Liver (tissue), 8 donors: ENCODE measurements at regions not wholly inside any gene's neighbourhood (a gene's known extent, or its start where the extent isn't known, plus 50 kb on each side); places are given as distances from the start of the nearest gene placed in this dataset.

Experiments used
- DNase-seq: peaks from one replicate; pipeline ENCODE4 v3.0.0-alpha.2; 2017; ENCODE audit warnings: low spot score
- H3K27ac ChIP-seq, 2 donors: one replicate each; pipeline ENCODE4 v1.7.0; 2013; ENCODE audit warnings: inconsistent platforms in 2 of 2, low read length in 2 of 2, control low read depth in 1 of 2, low read depth in 1 of 2, mild to moderate bottlenecking in 1 of 2
- H3K27me3 ChIP-seq, 4 donors: one replicate each; pipeline versions ENCODE4 v1.6.1 to v1.7.0; 2013; ENCODE audit warnings: low read length in 3 of 4, inconsistent platforms in 1 of 4, mild to moderate bottlenecking in 1 of 4, moderate library complexity in 1 of 4; ENCODE audit not compliant: control insufficient read depth in 4 of 4, insufficient read depth in 4 of 4
- H3K36me3 ChIP-seq, 4 donors: one replicate each; pipeline versions ENCODE4 v1.6.1 to v1.7.0; 2013; ENCODE audit warnings: low read length in 3 of 4, mild to moderate bottlenecking in 3 of 4, low read depth in 1 of 4, moderate library complexity in 1 of 4; ENCODE audit not compliant: control insufficient read depth in 4 of 4, insufficient read depth in 3 of 4
- H3K4me1 ChIP-seq, 4 donors: one replicate each; pipeline versions ENCODE4 v1.6.1 to v1.7.0; 2013; ENCODE audit warnings: low read length in 3 of 4, mild to moderate bottlenecking in 3 of 4, moderate library complexity in 1 of 4; ENCODE audit not compliant: control insufficient read depth in 4 of 4, insufficient read depth in 4 of 4
- H3K4me3 ChIP-seq, 3 donors: one replicate each; pipeline versions ENCODE4 v1.6.1 to v1.7.0; 2013; ENCODE audit warnings: low read length in 3 of 3, control low read depth in 1 of 3, low read depth in 1 of 3, mild to moderate bottlenecking in 1 of 3
- H3K9ac ChIP-seq, 2 donors: one replicate each; pipeline ENCODE4 v1.7.0; 2013; ENCODE audit warnings: low read length in 2 of 2, mild to moderate bottlenecking in 2 of 2, moderate library complexity in 2 of 2, control low read depth in 1 of 2, low read depth in 1 of 2
- H3K9me3 ChIP-seq, 4 donors: one replicate each; pipeline versions ENCODE4 v1.6.1 to v1.7.0; 2013; ENCODE audit warnings: low read length in 3 of 4; ENCODE audit not compliant: control insufficient read depth in 4 of 4
- ATF3 ChIP-seq: IDR thresholded peaks from 2 replicates; pipeline ENCODE4 v1.6.1; 2016; ENCODE audit warnings: antibody characterized with exemption
- EGR1 ChIP-seq, 2 donors: IDR thresholded peaks; 2 replicates each; pipeline ENCODE4 v1.6.1; 2016 to 2018; ENCODE audit warnings: antibody characterized with exemption in 2 of 2, low read depth in 2 of 2
- GABPA ChIP-seq, 2 donors: IDR thresholded peaks in 1 of 2; conservative IDR thresholded peaks in 1 of 2; 2 replicates each; pipeline ENCODE4 v1.6.1; 2016; ENCODE audit warnings: antibody characterized with exemption in 2 of 2, mild to moderate bottlenecking in 1 of 2, moderate library complexity in 1 of 2
- HNF4A ChIP-seq, 2 donors: conservative IDR thresholded peaks; 2 replicates each; pipeline ENCODE4 v1.6.1; 2016; ENCODE audit warnings: antibody characterized with exemption in 2 of 2, mild to moderate bottlenecking in 2 of 2
- HNF4G ChIP-seq: IDR thresholded peaks from 2 replicates; pipeline ENCODE4 v1.6.1; 2016; ENCODE audit warnings: antibody characterized with exemption
- JUND ChIP-seq, 2 donors: IDR thresholded peaks; 2 replicates each; pipeline ENCODE4 v1.6.1; 2016; ENCODE audit warnings: antibody characterized with exemption in 2 of 2
- RAD21 ChIP-seq, 2 donors: IDR thresholded peaks; 2 replicates each; pipeline ENCODE4 v1.6.1; 2016; ENCODE audit warnings: antibody characterized with exemption in 2 of 2, mild to moderate bottlenecking in 2 of 2
- RXRA ChIP-seq, 2 donors: IDR thresholded peaks; 2 replicates each; pipeline ENCODE4 v1.6.1; 2017 to 2018; ENCODE audit warnings: antibody characterized with exemption in 2 of 2, mild to moderate bottlenecking in 1 of 2
- SP1 ChIP-seq: IDR thresholded peaks from 2 replicates; pipeline ENCODE4 v1.6.1; 2018; ENCODE audit warnings: antibody characterized with exemption, mild to moderate bottlenecking
- TAF1 ChIP-seq: conservative IDR thresholded peaks from 2 replicates; pipeline ENCODE4 v1.6.1; 2016; ENCODE audit warnings: antibody characterized with exemption, mild to moderate bottlenecking
- YY1 ChIP-seq: IDR thresholded peaks from 2 replicates; pipeline ENCODE4 v1.6.1; 2016; ENCODE audit warnings: antibody characterized with exemption, mild to moderate bottlenecking
- ZBTB33 ChIP-seq: IDR thresholded peaks from 2 replicates; pipeline ENCODE4 v1.6.1; 2016; ENCODE audit warnings: antibody characterized with exemption
- WGBS: extraction: QIAGEN DNeasy Blood & Tissue Kit; methylation state at CpG from one replicate; pipeline ENCODE4 v1.1.7; 2013; 5-methylcytosine and 5-hydroxymethylcytosine counted together
- TF ChIP-seq, protein P1 (sequence below): fragments of 150-350 bp; IDR thresholded peaks from 2 replicates; pipeline ENCODE4 v1.5.1; 2017; ENCODE audit warnings: improper control_type of control experiment, low read depth, low read length; ENCODE audit not compliant: missing input control
- TF ChIP-seq, protein P2 (sequence below): IDR thresholded peaks from 2 replicates; pipeline ENCODE4 v1.6.1; 2016; ENCODE audit warnings: antibody characterized with exemption, mild to moderate bottlenecking
- TF ChIP-seq, protein P3 (sequence below): IDR thresholded peaks from 2 replicates; pipeline ENCODE4 v1.6.1; 2016; ENCODE audit warnings: antibody characterized with exemption
- donor health status: healthy.
- donor health status: healthy.
- donor health status: healthy.
- donor health status: healthy.
- donor health status: healthy.

- TF ChIP-seq ATF3 (no peak), HNF4G (no peak), TAF1 (no peak), SP1 (no peak), HNF4A (conservative IDR thresholded peaks at IDR 0.05) (no peak), RXRA (IDR thresholded peaks at IDR 0.05) (no peak)
- TF ChIP-seq, protein P1, sequence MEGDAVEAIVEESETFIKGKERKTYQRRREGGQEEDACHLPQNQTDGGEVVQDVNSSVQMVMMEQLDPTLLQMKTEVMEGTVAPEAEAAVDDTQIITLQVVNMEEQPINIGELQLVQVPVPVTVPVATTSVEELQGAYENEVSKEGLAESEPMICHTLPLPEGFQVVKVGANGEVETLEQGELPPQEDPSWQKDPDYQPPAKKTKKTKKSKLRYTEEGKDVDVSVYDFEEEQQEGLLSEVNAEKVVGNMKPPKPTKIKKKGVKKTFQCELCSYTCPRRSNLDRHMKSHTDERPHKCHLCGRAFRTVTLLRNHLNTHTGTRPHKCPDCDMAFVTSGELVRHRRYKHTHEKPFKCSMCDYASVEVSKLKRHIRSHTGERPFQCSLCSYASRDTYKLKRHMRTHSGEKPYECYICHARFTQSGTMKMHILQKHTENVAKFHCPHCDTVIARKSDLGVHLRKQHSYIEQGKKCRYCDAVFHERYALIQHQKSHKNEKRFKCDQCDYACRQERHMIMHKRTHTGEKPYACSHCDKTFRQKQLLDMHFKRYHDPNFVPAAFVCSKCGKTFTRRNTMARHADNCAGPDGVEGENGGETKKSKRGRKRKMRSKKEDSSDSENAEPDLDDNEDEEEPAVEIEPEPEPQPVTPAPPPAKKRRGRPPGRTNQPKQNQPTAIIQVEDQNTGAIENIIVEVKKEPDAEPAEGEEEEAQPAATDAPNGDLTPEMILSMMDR: no peak
- TF ChIP-seq, protein P2, sequence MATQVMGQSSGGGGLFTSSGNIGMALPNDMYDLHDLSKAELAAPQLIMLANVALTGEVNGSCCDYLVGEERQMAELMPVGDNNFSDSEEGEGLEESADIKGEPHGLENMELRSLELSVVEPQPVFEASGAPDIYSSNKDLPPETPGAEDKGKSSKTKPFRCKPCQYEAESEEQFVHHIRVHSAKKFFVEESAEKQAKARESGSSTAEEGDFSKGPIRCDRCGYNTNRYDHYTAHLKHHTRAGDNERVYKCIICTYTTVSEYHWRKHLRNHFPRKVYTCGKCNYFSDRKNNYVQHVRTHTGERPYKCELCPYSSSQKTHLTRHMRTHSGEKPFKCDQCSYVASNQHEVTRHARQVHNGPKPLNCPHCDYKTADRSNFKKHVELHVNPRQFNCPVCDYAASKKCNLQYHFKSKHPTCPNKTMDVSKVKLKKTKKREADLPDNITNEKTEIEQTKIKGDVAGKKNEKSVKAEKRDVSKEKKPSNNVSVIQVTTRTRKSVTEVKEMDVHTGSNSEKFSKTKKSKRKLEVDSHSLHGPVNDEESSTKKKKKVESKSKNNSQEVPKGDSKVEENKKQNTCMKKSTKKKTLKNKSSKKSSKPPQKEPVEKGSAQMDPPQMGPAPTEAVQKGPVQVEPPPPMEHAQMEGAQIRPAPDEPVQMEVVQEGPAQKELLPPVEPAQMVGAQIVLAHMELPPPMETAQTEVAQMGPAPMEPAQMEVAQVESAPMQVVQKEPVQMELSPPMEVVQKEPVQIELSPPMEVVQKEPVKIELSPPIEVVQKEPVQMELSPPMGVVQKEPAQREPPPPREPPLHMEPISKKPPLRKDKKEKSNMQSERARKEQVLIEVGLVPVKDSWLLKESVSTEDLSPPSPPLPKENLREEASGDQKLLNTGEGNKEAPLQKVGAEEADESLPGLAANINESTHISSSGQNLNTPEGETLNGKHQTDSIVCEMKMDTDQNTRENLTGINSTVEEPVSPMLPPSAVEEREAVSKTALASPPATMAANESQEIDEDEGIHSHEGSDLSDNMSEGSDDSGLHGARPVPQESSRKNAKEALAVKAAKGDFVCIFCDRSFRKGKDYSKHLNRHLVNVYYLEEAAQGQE: no peak
- Histone ChIP-seq H3K36me3 (no peaks in the 10 kb centered on the region), H3K9ac (no peak overlapping the region), H3K27ac (no peak overlapping the region), H3K4me1 (no peaks in the 10 kb centered on the region), H3K27me3 (peaks cover 0 to 3% (median 0%) of the 10 kb centered on the region in 4 donors), H3K4me3 (no peak overlapping the region), H3K9me3 (no peaks in the 10 kb centered on the region)
- no peak for DNase-seq
- WGBS: 89% methylated on average over 8 of the region's 8 CpGs
Measured at GRCh38 chr18:55880617-55881016, 292.6 kb upstream of the TCF4 start.

DNA sequence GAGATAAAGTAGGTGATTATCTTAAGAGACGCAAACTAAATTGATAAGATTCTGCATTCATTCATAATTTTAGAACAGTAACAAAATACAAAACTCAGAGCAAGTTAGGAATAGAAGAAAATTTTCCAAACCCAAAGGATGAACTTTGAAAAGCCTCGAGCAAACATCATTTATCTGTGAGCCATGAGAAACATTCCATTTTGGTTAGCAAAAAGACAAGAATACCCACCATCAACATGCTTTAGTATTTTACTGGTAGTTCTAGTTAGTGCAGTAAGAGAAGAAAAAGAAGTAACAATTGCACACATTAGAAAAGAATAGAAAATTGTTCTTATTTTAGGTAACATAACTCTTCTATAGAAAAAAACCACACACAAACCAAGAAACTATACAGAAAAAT, 291.3 kb upstream of the TCF4 start:
- TF ChIP-seq, protein P1: no peak
- TF ChIP-seq EGR1 (IDR thresholded peaks at IDR 0.05; ENCODE audit: low read depth in 2 of 2) (no peak), SP1 (no peak), YY1 (no peak), ATF3 (no peak), ZBTB33 (no peak), JUND (IDR thresholded peaks at IDR 0.05) (no peak), RXRA (IDR thresholded peaks at IDR 0.05) (no peak), HNF4G (no peak), RAD21 (IDR thresholded peaks at IDR 0.05) (no peak), GABPA (IDR thresholded peaks at IDR 0.05 in 1 of 2, conservative IDR thresholded peaks at IDR 0.05 in 1 of 2) (no peak), TAF1 (no peak)
- TF ChIP-seq, protein P3, sequence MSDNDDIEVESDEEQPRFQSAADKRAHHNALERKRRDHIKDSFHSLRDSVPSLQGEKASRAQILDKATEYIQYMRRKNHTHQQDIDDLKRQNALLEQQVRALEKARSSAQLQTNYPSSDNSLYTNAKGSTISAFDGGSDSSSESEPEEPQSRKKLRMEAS: no peak
- 69% methylated on average over 2 of the region's 2 CpGs for WGBS

More for the DNA sequence above, 291.3 kb upstream of the TCF4 start:
- peaks cover 0 to 3% (median 0%) of the 10 kb centered on the region in 4 donors for H3K27me3 ChIP-seq
- no peaks in the 10 kb centered on the region for H3K4me1 ChIP-seq
- no peaks in the 10 kb centered on the region for H3K9me3 ChIP-seq
- H3K4me3 ChIP-seq: no peak overlapping the region
- no peaks in the 10 kb centered on the region for H3K36me3 ChIP-seq
- no peak overlapping the region for H3K9ac ChIP-seq
- H3K27ac ChIP-seq: no peak overlapping the region
- DNase-seq: no peak
